ENCODE measurements at regions not wholly inside any gene's neighbourhood (a gene's known extent, or its start where the extent isn't known, plus 50 kb on each side); places are given as distances from the start of the nearest gene placed in this dataset.

DNA sequence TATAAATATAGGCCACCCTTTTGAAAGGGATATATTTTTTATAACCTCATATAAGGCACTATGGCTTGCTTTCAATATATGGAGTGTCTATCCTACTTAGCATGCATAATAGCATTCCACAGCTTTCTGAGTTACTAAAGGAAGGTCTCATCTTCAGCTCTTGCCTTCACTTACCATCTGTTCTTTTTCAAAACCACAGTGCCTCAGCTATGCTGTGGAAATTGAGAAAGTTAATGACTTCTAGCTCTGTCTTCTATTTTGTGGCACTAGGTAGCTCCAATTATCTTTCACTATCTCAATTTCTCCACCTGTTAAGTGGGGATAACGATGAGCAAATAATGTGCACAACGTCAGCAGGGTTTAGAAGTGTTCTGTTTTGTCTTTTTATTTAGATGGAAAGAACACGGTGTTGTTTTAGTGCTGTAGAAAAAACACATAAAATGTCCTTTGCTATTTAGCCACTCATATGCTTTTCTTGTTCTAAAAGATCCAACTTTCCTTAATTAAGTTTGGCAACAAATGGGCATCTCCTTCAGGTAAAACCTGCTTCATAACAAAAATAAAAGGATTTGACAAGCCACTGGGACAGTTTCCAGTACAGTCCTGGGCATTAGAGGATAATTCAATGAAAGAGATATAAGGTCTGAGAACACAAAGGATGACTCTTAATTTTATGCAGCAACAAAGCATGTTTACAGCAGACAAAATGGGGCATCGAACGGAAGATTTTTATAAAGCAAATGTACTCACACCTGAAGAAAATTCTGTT is 462.0 kb upstream of the SYT1 start:
- Histone ChIP-seq H3K4me3 (no peak overlapping the region), H3K36me3 (no peaks in the 10 kb centered on the region), H3K27ac (no peak overlapping the region), H3K9me3 (no peaks in the 10 kb centered on the region), H3K4me1 (no peaks in the 10 kb centered on the region), H3K27me3 (replicated peaks in 1 of 7) (no peaks in the 10 kb centered on the region)
- no peak for DNase-seq
- intact Hi-C loops (cut with DNase I; ENCODE audit: low total_unique reads), result no loop called here
- TF ChIP-seq POLR2AphosphoS5 (IDR thresholded peaks at IDR 0.05), result no peak
- WGBS, 5 donors, result 67 to 81% (median 74%) methylated on average over 5 of the region's 5 CpGs

DNA sequence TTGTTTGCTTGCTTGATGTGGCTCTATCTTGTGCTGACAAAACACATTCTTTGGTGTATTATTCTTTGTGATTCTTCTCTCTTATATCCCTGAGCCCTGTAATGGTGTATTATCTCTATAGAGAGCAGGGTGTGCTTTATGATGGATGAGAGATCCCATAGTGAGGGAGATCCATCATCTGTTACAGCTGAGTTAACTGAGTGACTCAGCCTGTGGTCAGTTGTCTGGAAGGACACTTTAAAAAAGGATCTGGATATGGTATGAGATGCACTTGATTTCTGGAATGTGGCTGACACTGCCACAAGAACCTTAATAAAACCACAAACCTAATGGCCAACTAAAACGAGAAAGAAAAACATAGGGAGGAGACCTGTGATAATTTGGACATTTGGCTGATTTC is 461.4 kb upstream of the SYT1 start:
- DNase-seq, result no peak
- Histone ChIP-seq H3K36me3 (no peaks in the 10 kb centered on the region), H3K4me1 (no peaks in the 10 kb centered on the region), H3K9me3 (no peaks in the 10 kb centered on the region), H3K4me3 (no peak overlapping the region), H3K27ac (no peak overlapping the region), H3K27me3 (replicated peaks in 1 of 7) (no peaks in the 10 kb centered on the region)
- intact Hi-C loops (cut with DNase I; ENCODE audit: low total_unique reads), result no loop called here
- WGBS, 5 donors, result 46 to 70% (median 60%) methylated on average over 1 of the region's 1 CpG
- no peak for TF ChIP-seq POLR2A (IDR thresholded peaks at IDR 0.05)
- no peak for TF ChIP-seq POLR2AphosphoS5 (IDR thresholded peaks at IDR 0.05)
- TF ChIP-seq, protein P1, sequence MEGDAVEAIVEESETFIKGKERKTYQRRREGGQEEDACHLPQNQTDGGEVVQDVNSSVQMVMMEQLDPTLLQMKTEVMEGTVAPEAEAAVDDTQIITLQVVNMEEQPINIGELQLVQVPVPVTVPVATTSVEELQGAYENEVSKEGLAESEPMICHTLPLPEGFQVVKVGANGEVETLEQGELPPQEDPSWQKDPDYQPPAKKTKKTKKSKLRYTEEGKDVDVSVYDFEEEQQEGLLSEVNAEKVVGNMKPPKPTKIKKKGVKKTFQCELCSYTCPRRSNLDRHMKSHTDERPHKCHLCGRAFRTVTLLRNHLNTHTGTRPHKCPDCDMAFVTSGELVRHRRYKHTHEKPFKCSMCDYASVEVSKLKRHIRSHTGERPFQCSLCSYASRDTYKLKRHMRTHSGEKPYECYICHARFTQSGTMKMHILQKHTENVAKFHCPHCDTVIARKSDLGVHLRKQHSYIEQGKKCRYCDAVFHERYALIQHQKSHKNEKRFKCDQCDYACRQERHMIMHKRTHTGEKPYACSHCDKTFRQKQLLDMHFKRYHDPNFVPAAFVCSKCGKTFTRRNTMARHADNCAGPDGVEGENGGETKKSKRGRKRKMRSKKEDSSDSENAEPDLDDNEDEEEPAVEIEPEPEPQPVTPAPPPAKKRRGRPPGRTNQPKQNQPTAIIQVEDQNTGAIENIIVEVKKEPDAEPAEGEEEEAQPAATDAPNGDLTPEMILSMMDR (IDR thresholded peaks at IDR 0.05 in 8 of 11, conservative IDR thresholded peaks at IDR 0.05 in 3 of 11), result no peak

DNA sequence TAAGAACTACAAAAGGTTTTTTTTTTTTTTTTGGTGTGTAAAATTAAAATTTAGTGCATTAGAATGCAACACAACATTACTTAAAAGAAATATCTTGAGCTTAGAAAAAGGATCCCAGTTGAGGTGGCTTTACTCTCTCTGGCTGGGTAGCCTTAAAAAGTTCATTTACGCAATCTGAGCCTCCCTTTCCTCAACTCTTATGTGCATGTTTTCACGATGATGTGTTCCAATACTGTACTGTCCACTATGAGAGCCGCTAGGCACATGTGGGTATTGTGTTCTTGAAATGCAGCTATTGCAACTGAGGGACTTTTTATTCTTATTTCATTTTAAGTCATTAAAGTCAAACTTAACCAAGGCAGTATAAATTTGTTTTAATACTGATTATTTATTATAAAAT is 460.9 kb upstream of the SYT1 start:
- Histone ChIP-seq H3K4me3 (no peak overlapping the region), H3K9me3 (no peaks in the 10 kb centered on the region), H3K27ac (no peak overlapping the region), H3K4me1 (no peaks in the 10 kb centered on the region), H3K27me3 (replicated peaks in 1 of 7) (no peaks in the 10 kb centered on the region), H3K36me3 (no peaks in the 10 kb centered on the region)
- intact Hi-C loops (cut with DNase I; ENCODE audit: low total_unique reads), result no loop called here
- 88 to 95% (median 90%) methylated on average over 3 of the region's 3 CpGs for WGBS, 5 donors
- DNase-seq, result no peak
- TF ChIP-seq POLR2AphosphoS5 (IDR thresholded peaks at IDR 0.05) (no peak), POLR2A (IDR thresholded peaks at IDR 0.05) (no peak)
- TF ChIP-seq, protein P1 (IDR thresholded peaks at IDR 0.05 in 8 of 11, conservative IDR thresholded peaks at IDR 0.05 in 3 of 11), result no peak

DNA sequence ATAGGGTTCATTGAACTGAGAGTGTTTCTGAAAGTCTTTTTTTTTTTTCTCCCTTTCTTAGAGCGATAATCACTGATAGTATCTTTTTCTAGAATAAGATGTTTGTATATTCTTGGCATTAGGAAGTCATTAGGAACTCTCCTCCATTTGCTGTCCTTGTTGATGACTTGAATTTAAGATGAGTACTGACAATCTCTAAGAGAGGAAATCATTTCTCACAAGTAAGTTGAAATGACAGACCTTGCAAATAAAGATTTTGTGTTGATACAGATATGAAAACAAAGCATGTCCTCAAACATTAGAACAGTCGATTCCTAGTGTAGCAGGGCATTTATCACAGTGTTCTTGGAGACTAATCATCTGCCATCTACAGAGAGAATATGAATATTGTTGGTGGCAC is 458.4 kb upstream of the SYT1 start:
- DNase-seq, result no peak
- intact Hi-C loops (cut with DNase I; ENCODE audit: low total_unique reads), result no loop called here
- H3K9me3 ChIP-seq, result no peaks in the 10 kb centered on the region
- TF ChIP-seq POLR2AphosphoS5 (IDR thresholded peaks at IDR 0.05) (no peak), POLR2A (IDR thresholded peaks at IDR 0.05) (no peak)
- TF ChIP-seq, protein P1 (IDR thresholded peaks at IDR 0.05 in 8 of 11, conservative IDR thresholded peaks at IDR 0.05 in 3 of 11), result no peak
- no peaks in the 10 kb centered on the region for H3K27me3 ChIP-seq (replicated peaks in 1 of 7)
- WGBS, 5 donors, result 62 to 80% (median 71%) methylated on average over 2 of the region's 2 CpGs
- no peak overlapping the region for H3K4me3 ChIP-seq
- peak overlapping the region in 1 of 8 donors; percentile 29 for H3K27ac ChIP-seq
- H3K4me1 ChIP-seq, result no peaks in the 10 kb centered on the region
- no peaks in the 10 kb centered on the region for H3K36me3 ChIP-seq

All from spleen (tissue), 11 donors.